GM21526 (cell line): ENCODE measurements at regions not wholly inside any gene's neighbourhood (a gene's known extent, or its start where the extent isn't known, plus 50 kb on each side); places are given as distances from the start of the nearest gene placed in this dataset.

ENCODE experiments used
- ATAC-seq: cut with Tn5 transposase; IDR thresholded peaks from one replicate; pipeline ENCODE4 v1.9.1; 2021; ENCODE audit warnings: moderate library complexity; ENCODE audit not compliant: unreplicated experiment, low FRiP score

DNA sequence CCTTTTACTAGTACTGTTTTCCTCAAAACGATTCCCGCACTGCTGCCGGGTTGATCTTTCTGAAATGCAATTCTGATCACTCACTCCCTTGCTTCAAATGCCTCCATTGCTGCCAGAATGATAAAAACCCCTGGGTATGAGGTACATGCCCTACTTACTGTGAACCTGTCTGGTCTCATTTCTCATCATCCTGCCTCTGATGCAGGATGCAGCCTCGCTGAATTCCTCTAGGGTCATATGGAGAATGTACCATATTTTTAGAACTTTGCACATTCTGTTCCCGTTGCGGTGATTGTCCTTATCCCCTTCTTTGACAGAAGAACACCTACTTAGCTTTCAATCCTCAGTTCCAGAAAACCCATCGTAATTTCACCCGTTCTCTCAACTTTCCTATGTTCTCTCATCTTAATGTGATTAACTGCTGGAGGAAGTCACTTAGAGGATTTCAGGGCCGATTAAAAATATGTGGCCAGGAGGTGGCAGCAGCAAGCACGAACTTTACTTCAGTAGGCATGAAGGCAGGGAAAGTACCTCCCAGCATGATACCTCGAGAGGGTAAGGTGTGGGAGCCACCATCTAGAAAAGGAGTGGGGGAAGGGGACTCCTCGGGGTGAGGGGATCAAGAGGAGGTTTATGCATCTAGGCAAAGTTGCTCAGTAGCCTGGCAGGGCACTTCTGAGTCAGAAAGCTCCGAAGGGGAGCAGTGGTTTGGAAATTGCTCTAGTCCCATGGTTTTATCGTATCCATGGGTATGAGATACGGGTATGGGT is 361.5 kb upstream of the ZP4 start:
- ATAC-seq: no peak

DNA sequence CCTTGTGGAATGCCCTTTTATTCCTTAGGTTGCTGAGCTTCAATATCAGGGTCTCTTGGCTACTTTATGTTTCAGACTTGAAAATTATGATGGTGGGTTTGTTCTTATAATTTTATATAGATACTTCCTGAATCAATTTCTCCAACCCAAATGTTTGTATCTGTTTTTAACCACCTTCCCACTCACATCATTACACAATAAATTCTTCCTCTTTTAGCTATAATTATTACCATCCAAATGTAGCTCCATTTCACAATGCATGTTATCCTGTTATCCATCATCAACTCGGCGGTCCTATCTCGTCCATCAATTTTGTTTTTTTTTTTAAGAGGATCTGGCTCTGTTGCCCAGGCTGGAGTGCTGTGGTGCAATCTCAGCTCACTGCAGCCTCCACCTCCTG is 357.6 kb upstream of the ZP4 start:
- no peak for ATAC-seq

DNA sequence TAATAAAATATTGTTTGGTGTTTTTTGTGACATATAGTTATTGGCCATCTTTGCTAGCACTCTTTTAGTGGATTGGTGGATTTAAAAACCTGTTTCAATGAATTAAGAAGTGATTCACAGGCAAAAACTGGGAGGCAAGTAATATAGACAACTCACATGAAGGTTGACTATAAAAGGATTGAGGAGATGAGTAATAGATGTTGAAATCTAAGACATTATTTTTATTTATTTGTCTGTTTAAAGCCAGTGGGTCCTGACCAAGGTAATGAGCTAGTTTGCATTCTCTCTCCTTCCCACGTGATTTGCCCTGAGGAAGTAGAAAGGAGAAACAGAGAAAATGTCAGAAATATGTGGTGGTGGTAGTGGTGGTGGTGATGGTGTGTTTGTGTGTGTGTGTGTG is 351.5 kb upstream of the ZP4 start:
- no peak for ATAC-seq

DNA sequence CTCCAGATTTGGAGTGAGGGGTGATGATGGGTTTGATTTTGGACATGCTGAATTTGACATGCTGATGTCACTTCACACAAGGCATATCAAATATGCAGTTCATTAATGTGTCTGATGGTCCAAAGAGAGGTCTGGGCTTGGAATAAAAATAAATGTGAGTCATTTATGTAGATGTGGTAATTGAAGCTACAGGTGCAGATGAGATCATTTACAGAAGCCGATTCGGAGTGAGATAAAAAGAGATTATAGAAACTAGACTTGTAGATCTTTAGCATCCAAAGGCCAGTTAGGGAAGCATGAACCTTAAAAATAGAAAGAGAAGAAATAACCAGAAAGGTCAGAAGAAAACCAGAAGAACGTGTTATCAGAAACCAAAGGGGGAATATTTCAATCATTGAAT is 350.9 kb upstream of the ZP4 start:
- ATAC-seq: no peak

DNA sequence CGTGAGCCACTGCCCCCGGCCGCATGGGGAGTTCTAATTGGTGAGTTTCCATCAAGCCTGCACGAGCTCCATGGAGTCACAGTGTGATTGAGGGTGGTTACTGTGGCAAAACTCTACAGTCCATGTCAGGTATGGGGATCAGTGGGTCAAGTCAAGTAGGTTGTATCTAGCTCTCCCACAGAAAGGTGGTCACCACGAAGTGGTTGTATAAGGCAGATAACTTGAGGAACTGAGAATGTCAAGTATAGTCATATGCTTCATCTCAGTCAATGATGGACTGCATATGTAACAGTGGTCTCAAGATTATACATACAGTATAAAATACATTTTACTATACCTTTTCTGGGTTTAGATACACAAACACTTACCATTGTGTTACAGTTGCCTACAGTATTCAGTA is 348.6 kb upstream of the ZP4 start:
- ATAC-seq: no peak

DNA sequence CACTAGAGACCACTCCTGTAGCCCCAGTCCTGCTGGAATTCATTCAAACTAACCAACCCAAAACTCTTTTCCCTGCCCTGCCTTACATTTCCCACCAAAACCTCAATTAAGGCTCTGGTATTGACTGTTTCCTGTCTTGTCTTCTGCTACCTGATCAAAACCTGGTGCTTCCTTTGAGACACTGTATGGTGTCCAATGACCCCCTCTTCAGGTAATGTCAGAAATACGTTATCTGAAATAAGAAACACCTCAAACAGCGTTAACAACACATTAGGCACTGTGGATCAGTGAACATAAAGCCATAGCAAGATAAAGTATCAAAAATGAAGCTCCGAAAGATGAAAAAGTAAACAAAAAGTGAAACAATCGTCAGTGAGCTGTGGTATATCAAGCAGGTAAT is 343.2 kb upstream of the ZP4 start:
- no peak for ATAC-seq

DNA sequence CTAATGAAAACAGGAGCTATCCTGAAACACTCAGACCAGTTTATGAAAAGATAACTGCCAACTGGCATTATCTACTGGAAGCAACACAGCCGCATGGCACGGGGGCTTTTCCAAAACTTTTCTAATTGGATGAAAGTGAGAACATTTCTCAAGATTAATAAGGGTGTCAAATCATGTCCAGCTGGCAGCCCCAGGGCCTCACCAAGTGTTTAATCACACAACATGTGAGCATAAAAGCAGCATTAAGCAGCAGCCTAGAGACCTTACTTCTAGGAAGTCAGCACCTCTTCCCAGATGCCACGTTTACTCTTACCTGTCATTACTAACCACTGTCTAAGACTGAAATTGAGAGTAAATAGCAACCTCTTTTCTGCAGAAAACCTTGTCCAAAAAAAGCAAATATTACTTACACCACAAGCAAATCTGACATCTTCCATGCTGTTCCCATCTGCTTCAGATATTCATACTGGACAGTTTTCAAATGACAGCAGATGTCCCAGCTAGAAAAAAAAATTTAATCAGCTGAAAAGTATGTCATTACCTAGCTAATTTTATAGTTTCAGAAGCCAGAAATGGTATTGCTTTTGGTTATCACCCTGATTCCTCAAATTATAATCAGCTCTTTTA is 341.5 kb upstream of the ZP4 start:
- ATAC-seq: no peak

DNA sequence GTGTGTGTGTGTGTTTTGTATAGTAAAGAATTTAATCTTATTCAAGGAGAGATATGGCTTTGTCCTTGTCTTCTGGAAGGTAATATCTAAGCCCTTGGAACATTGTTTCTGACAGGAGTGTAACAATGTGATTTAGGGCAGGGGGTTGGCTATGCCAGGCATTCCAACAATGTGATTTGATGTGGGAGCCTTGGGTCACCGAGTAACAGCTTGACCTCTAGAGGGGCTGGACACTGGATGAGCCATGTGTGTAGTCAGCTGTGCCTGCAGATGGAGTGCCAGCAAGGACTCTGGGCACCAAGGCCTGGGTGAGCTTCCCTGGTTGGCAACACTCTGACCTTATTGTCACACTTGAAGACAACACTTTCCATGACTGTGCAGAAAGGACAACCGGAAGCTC is 336.1 kb upstream of the ZP4 start:
- no peak for ATAC-seq

DNA sequence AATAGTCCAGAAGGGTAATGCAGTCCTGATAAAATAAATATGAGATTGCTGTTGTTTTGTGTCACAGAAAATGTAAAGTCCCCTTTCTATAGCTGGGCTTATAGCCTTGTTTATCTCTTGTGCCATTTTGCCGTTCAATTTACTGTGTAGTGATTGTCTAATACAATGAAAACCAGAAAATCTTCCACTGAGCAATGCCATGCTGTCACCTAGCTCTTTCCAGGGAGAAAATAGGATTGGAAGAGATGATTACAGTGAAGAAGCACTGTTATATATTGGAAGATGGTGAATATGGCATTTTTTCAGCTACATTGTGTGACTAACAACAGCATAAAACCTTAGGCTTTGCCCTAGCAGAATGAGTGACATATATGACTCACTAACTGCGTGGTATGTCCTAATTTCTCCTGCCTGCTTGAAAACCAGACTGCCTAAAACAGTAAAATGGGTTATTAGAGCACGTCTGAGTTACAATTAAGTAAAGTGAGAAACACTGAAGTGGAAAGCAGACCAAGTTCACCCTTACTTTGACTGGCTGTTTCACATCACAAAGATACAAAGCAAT is 332.4 kb upstream of the ZP4 start:
- no peak for ATAC-seq

DNA sequence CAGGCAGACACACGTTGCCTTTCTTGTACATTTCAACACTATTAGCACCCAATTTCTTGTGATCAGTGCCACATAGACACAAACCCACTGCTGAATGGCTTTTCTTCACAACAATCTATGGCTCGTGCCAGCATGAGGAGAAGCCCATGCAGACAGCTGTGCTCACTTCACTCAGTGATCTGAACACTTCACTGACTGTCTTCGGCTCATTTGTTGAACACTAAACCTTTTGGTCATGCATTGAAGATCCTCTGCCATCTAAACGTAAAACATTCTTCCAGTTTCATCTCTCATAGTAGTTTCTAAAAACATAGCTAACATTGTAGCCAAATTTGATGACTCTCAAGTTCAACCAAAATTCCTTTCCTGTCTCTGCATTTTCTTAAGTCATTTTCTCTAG is 331.0 kb upstream of the ZP4 start:
- no peak for ATAC-seq

DNA sequence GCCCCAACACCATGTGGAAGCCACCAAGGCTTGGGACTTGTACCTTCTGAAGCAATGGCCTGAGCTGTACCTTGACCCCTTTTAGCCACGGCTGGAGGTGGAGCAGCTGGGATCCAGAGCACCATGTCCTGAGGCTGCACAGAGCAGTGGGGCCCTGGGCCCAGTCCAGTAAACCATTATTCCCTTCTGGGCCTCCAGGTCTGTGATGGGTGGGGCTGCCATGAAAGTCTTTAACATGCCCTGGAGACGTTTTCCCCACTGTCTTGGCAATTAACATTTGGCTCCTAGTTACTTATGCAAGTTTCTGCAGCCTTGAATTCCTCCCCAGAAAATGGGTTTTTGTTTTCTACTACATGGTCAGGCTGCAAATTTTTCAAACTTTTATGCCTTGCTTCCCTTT is 323.7 kb upstream of the ZP4 start:
- no peak for ATAC-seq

DNA sequence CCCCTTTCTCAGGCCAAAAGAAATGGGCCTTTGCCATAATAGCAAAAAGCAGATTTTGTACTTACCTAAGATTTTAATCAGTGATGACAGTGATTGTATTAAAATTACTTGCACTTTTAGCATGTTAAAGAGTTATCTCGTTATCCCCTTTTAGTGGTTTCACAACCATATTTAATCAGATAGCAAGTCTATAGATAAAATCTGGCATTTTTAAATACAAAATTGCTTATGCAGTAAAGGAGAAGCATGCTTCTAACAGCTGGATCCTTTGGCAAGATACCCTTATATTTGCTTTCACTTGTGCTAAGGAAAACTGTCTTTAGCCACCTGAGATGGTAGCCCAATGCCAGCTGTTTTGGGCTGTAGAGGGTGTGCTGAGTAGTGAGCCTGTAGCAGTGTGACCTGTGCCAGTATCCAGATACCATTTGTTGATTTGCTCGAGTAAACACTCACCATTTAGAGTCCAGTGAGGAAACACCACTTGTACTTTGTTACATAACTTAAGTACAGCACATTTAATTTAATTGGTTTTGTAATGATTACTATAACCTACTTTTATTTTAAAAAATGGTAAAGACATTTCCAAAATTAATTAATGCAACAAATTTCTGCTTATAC is 314.4 kb upstream of the ZP4 start:
- no peak for ATAC-seq

DNA sequence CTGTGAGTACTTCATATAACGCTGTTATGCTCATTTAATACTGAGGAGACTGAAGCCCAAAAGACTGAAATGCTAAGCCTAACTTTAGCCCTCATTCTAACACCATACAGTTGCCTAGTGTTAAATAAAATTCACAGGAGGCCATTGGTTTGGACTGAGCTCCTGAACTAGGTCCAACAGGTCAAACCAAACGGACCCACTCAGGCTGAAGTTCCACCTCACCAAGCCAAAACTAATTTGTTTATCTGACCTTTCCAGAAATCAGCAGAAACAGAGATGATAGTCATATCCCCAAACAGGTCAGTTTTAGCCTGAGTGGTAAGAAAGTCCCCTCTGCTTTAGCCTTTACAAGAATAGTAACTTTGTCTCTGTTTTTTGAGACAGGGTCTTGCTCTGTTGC is 311.3 kb upstream of the ZP4 start:
- no peak for ATAC-seq

DNA sequence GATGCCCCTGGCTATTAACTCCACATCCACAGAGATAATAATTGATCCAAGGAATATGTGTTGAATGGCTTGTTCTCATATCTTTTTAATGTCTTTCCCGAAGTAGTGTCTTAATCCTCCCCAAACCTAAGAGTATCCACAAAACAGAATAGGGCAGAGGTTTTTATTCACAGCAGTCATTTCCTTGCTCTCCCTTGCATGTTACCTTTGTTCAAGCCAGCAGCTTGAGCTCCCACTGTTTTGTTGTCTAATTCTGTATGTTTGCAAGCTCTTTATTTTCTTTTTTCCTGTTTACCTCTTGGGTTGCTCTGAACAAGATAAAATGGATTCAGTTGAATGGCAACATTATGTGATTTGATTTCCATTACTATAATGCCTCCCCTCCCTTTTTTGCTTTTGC is 308.6 kb upstream of the ZP4 start:
- ATAC-seq: no peak

DNA sequence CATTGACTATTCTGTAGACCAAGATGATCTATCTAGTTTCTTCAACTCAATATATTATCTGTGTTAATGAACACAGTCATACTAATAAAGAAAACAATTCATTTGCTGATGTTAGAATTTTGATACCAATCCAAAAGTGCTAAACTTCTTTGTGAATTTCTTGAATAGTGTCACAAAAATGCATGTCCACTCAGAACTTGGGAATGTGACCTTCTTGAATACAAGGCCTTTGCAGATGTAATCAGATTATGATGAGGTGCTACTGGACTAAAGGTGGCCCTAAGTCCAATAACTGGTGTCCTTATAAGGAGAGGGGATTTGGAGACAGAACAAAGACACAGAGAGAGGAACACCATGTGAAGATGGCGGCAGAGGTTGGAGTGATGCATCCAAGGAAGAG is 305.8 kb upstream of the ZP4 start:
- no peak for ATAC-seq

DNA sequence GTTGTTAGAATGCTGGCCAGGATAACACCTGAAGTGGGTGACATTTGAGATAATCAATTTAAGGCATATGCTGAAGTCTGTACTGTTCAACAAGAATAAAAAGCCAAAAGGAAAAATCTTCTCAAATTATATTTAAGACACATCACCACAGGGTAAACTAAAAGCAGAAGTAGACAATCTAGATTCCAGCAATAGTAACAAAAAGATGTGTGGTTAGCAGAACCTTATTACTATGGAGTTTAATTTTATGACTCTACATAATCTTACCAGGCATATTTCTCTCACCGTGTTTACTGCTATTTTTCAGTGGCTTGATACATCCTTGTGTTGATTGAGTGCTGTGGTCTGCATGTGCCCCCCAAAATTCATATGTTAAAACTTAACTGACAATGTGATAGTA is 300.4 kb upstream of the ZP4 start:
- ATAC-seq: no peak

DNA sequence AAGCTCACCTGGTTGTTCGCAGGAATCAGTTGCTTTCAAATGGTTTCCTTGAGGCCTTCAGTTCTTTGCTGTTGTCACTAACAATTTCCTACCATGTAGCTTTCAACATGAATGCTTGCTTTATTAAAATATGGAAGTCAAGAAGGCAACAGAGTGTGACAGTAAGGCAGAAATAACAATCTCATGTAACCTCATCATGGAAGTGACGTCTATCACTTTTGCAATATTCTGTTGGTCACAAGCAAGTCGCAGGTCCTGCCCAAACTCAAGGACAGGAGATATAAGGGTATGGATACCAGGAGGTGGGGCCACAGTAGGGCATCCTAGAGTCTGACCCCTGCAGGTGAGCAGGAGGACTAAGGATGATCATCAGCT is 296.8 kb upstream of the ZP4 start:
- no peak for ATAC-seq

DNA sequence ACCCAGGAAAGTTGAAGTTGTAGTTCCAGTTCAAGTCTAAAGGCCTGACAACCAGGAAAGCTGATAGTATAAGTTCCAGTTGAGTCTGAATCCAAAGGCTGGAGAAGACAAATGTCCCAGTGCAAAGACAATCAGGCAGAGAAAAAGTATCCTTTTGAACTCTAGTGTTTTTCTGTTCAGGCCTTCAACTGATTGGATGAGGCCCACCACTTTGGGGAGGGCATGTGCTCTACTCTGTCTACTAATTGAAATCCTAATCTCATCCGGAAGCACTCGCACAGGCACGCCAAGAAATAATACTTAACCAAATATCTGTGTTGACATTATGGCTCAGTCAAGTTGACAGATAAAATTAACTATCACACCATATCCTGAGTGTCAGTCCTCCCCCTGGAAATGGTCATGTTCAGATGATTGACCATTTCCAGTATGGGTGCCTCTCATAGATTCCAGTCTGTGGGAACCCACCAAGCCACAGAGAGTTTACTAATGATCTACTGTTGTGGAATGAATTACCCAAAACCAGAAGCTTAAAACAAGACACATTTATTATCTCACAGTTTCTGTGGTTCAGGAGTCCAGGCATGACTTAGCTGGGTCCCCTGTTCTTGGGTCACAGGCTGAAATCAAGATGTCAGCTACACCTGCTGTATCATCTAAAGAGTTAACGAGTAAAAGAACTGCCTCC is 296.3 kb upstream of the ZP4 start:
- no peak for ATAC-seq

DNA sequence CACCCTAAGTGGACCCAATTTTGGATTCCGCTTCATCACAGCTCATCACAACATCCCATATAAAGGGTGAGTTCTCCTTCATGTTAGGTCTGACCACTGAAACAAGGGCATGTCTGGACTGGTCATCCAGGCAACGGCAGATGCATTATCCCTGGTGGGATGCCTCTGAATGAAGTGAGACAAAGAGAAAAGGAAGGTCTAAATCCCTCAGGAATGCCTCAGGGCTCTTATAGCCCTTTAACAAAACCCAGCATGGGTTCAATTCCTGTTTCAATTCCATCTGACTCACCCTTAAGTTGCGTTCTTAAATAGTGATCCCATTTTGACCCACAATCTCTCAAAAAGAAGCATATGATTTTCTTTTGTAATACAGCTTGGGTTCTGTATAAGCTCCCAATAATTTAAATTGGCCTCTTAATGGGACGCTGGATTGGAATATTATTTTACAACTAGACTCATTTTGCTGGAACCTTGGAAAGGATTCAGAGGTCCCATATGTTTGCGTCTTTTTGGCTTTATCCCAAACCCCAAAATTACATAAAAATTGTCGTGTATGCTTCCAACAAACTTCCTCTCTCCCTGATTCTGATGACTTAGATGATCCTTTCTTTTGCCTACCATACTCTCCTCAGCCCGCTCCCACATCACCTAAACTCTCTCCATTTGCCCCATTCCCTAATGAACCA is 287.4 kb upstream of the ZP4 start:
- no peak for ATAC-seq

DNA sequence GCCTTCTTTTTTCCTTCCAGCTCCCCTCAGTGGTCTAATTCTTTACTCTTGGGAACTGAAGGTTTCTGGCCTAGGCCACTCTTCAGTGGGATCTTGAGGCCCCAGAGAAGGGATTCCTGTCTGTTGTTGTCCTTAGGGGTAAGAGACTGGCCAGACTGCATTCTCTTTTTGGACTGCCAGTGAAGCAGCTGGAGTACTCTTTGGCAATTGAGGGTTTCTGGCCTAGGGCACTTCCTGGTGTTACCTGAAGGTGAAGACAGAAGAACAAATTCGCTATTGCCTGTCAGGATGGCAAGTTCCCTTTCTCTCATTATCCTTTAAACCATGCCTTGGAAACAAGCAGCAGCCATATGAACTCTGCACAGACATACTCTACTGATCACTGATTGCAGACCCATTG is 286.6 kb upstream of the ZP4 start:
- no peak for ATAC-seq

DNA sequence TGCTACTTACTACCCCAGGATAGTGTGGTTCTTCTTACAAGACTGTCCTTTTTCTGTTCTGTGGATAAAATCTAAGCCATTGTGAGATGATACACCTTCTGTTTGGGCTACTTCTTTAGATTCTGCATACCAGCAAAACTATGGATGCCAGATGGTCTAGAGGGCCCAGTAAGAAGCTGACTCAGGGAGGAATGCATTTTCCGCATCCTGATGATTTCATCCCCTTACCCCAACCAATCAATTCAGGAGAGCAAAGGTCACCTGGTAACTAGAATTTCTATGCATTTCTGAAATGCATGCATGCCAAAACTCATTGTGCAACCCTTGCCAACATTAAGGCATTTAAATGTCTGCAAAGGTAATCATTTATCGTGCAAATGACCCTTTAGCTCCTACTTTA is 285.7 kb upstream of the ZP4 start:
- no peak for ATAC-seq
